ENCODE measurements at regions not wholly inside any gene's neighbourhood (a gene's known extent, or its start where the extent isn't known, plus 50 kb on each side); places are given as distances from the start of the nearest gene placed in this dataset.

- Histone ChIP-seq H3K9me3 (ENCODE audit: control insufficient read depth, insufficient read depth, low read depth, low read length) (no peaks in the 10 kb centered on the region), H3K27ac (ENCODE audit: low read length) (no peak overlapping the region), H3K4me1 (ENCODE audit: control insufficient read depth, insufficient read depth, low read length) (no peaks in the 10 kb centered on the region), H3K27me3 (ENCODE audit: control insufficient read depth, insufficient read depth, low read length) (no peaks in the 10 kb centered on the region), H3K36me3 (ENCODE audit: control insufficient read depth, insufficient read depth, low read length) (no peaks in the 10 kb centered on the region), H3K4me3 (ENCODE audit: low read depth in 2 of 2, low read length in 2 of 2) (no peak overlapping the region)
- no peak for DNase-seq (ENCODE audit: low read depth, low spot score)
- ChIA-PET POLR2A (no interaction called here), CTCF (no interaction called here)
- ATAC-seq = no peak
- intact Hi-C loops (cut with micrococcal nuclease; ENCODE audit: unreplicated experiment) = no loop called here
- no TSS peak for BruUV-seq (replicated peaks)
- in situ Hi-C loops (cut with HindIII; ENCODE audit: low pct_unique_long_range_greater_than_20kb, low sequenced_read_pairs) = no loop called here
- TF ChIP-seq, protein P1, sequence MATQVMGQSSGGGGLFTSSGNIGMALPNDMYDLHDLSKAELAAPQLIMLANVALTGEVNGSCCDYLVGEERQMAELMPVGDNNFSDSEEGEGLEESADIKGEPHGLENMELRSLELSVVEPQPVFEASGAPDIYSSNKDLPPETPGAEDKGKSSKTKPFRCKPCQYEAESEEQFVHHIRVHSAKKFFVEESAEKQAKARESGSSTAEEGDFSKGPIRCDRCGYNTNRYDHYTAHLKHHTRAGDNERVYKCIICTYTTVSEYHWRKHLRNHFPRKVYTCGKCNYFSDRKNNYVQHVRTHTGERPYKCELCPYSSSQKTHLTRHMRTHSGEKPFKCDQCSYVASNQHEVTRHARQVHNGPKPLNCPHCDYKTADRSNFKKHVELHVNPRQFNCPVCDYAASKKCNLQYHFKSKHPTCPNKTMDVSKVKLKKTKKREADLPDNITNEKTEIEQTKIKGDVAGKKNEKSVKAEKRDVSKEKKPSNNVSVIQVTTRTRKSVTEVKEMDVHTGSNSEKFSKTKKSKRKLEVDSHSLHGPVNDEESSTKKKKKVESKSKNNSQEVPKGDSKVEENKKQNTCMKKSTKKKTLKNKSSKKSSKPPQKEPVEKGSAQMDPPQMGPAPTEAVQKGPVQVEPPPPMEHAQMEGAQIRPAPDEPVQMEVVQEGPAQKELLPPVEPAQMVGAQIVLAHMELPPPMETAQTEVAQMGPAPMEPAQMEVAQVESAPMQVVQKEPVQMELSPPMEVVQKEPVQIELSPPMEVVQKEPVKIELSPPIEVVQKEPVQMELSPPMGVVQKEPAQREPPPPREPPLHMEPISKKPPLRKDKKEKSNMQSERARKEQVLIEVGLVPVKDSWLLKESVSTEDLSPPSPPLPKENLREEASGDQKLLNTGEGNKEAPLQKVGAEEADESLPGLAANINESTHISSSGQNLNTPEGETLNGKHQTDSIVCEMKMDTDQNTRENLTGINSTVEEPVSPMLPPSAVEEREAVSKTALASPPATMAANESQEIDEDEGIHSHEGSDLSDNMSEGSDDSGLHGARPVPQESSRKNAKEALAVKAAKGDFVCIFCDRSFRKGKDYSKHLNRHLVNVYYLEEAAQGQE (IDR thresholded peaks at IDR 0.05; ENCODE audit: insufficient read depth in 1 of 2, low read depth in 2 of 2, low read length in 1 of 2) = no peak
- TF ChIP-seq SIN3A (IDR thresholded peaks at IDR 0.05; ENCODE audit: borderline replicate concordance, insufficient read depth, low read depth, low read length) (no peak), TCF7L2 (IDR thresholded peaks at IDR 0.05; ENCODE audit: low read depth, low read length) (no peak), POLR2AphosphoS5 (IDR thresholded peaks at IDR 0.05; ENCODE audit: low read depth, low read length) (no peak)
- TF ChIP-seq, protein P2, sequence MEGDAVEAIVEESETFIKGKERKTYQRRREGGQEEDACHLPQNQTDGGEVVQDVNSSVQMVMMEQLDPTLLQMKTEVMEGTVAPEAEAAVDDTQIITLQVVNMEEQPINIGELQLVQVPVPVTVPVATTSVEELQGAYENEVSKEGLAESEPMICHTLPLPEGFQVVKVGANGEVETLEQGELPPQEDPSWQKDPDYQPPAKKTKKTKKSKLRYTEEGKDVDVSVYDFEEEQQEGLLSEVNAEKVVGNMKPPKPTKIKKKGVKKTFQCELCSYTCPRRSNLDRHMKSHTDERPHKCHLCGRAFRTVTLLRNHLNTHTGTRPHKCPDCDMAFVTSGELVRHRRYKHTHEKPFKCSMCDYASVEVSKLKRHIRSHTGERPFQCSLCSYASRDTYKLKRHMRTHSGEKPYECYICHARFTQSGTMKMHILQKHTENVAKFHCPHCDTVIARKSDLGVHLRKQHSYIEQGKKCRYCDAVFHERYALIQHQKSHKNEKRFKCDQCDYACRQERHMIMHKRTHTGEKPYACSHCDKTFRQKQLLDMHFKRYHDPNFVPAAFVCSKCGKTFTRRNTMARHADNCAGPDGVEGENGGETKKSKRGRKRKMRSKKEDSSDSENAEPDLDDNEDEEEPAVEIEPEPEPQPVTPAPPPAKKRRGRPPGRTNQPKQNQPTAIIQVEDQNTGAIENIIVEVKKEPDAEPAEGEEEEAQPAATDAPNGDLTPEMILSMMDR (IDR thresholded peaks at IDR 0.05) = no peak
Observed at GRCh38 chr2:39570130-39570555, 95.6 kb upstream of the TMEM178A start.

DNA sequence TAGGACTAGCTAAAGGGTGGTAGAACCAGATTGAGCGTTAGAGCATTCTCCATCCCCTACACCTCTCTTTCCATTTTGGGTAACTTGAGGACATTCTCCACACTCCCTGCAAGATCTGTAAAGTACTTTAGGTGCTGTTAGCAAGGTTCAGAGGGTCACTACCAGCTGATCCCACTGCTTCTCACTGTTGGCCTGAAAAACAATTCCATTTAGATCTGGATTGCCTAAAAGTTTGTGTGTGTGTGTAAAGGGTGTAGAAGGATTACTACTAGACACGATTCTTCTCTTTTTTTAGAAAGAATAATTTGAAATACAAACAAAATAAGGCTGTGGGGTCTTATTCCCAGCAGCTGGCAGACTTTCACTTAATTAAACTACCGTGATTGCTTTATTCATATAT, 95.1 kb upstream of the TMEM178A start:
- H3K4me3 ChIP-seq (ENCODE audit: low read depth in 2 of 2, low read length in 2 of 2) = no peak overlapping the region
- no peak for ATAC-seq
- in situ Hi-C loops (cut with HindIII; ENCODE audit: low pct_unique_long_range_greater_than_20kb, low sequenced_read_pairs) = no loop called here
- TF ChIP-seq POLR2AphosphoS5 (IDR thresholded peaks at IDR 0.05; ENCODE audit: low read depth, low read length) = no peak
- TF ChIP-seq, protein P2 (IDR thresholded peaks at IDR 0.05) = no peak
- TF ChIP-seq TCF7L2 (IDR thresholded peaks at IDR 0.05; ENCODE audit: low read depth, low read length) = no peak
- TF ChIP-seq, protein P1 (IDR thresholded peaks at IDR 0.05; ENCODE audit: insufficient read depth in 1 of 2, low read depth in 2 of 2, low read length in 1 of 2) = no peak
- TF ChIP-seq SIN3A (IDR thresholded peaks at IDR 0.05; ENCODE audit: borderline replicate concordance, insufficient read depth, low read depth, low read length) = no peak
- H3K4me1 ChIP-seq (ENCODE audit: control insufficient read depth, insufficient read depth, low read length) = no peaks in the 10 kb centered on the region
- intact Hi-C loops (cut with micrococcal nuclease; ENCODE audit: unreplicated experiment) = no loop called here
- no peaks in the 10 kb centered on the region for H3K27me3 ChIP-seq (ENCODE audit: control insufficient read depth, insufficient read depth, low read length)
- no peaks in the 10 kb centered on the region for H3K9me3 ChIP-seq (ENCODE audit: control insufficient read depth, insufficient read depth, low read depth, low read length)
- H3K27ac ChIP-seq (ENCODE audit: low read length) = no peak overlapping the region
- ChIA-PET CTCF (no interaction called here), POLR2A (no interaction called here)
- no peak for DNase-seq (ENCODE audit: low read depth, low spot score)
- H3K36me3 ChIP-seq (ENCODE audit: control insufficient read depth, insufficient read depth, low read length) = no peaks in the 10 kb centered on the region
- no TSS peak for BruUV-seq (replicated peaks)

All from Panc1 (cell line).